OCI-LY1 (cell line): ENCODE measurements at regions not wholly inside any gene's neighbourhood (a gene's known extent, or its start where the extent isn't known, plus 50 kb on each side); places are given as distances from the start of the nearest gene placed in this dataset.
"Not testable (repeated sequence)": the region's sequence is repeated elsewhere in the genome, so short reads cannot be mapped to it uniquely, and the experiment has no call there.

Source experiments
- CTCF ChIP-seq: fragments of 200-600 bp; sonication (generic), shearing (Covaris generic); IDR thresholded peaks from 2 replicates; pipeline ENCODE4 v1.5.1; 2017; ENCODE audit warnings: mild to moderate bottlenecking, antibody characterized with exemption, low read length, moderate library complexity, mixed read lengths
- EZH2 ChIP-seq: fragments of 200-600 bp; sonication (generic), shearing (Covaris generic); IDR thresholded peaks from 2 replicates; pipeline ENCODE4 v1.8.0; 2017; ENCODE audit warnings: borderline replicate concordance, mixed run types, mild to moderate bottlenecking, antibody characterized with exemption, low read length, moderate library complexity, mixed read lengths

GRCh38 chr9:73087876-73088275 is 63.8 kb upstream of the ANXA1 start:
- not testable (repeated sequence) for TF ChIP-seq CTCF, EZH2
